Duodenal mucosa (tissue), 2 donors: ENCODE measurements at regions not wholly inside any gene's neighbourhood (a gene's known extent, or its start where the extent isn't known, plus 50 kb on each side); places are given as distances from the start of the nearest gene placed in this dataset.

Experiments
- H3K27ac ChIP-seq: one replicate; pipeline ENCODE4 v1.7.0; 2013; ENCODE audit warnings: low read depth, low read length
- H3K27me3 ChIP-seq, 2 donors: one replicate each; pipeline ENCODE4 v1.7.0; 2013; ENCODE audit warnings: low read length in 2 of 2, control low read depth in 1 of 2; ENCODE audit not compliant: insufficient read depth in 2 of 2, control insufficient read depth in 1 of 2
- H3K36me3 ChIP-seq, 2 donors: one replicate each; pipeline ENCODE4 v1.7.0; 2013; ENCODE audit warnings: low read length in 2 of 2, control low read depth in 1 of 2; ENCODE audit not compliant: insufficient read depth in 2 of 2, control insufficient read depth in 1 of 2
- H3K4me1 ChIP-seq, 2 donors: one replicate each; pipeline ENCODE4 v1.7.0; 2013; ENCODE audit warnings: low read length in 2 of 2, control low read depth in 1 of 2; ENCODE audit not compliant: insufficient read depth in 2 of 2, control insufficient read depth in 1 of 2
- H3K4me3 ChIP-seq, 2 donors: one replicate each; pipeline ENCODE4 v1.7.0; 2013; ENCODE audit warnings: low read length in 2 of 2, low read depth in 1 of 2
- H3K9ac ChIP-seq, 2 donors: one replicate each; pipeline ENCODE4 v1.7.0; 2013; ENCODE audit warnings: low read length in 2 of 2, low read depth in 1 of 2
- H3K9me3 ChIP-seq, 2 donors: one replicate each; pipeline ENCODE4 v1.7.0; 2013; ENCODE audit warnings: low read length in 2 of 2, control low read depth in 1 of 2; ENCODE audit not compliant: control insufficient read depth in 1 of 2

- Histone ChIP-seq H3K9ac (no peak overlapping the region), H3K4me1 (no peaks in the 10 kb centered on the region), H3K27ac (no peak overlapping the region)
These were observed 111.1 kb downstream of the PRLHR start for GRCh38 chr10:118484152-118484871.

GRCh38 chr10:118483496-118483895, 112.0 kb downstream of the PRLHR start:
- Histone ChIP-seq H3K9ac (no peak overlapping the region), H3K9me3 (no peaks in the 10 kb centered on the region), H3K4me1 (no peaks in the 10 kb centered on the region), H3K4me3 (no peak overlapping the region), H3K27ac (no peak overlapping the region), H3K36me3 (no peaks in the 10 kb centered on the region), H3K27me3 (no peaks in the 10 kb centered on the region)

More at GRCh38 chr10:118484152-118484871, 111.1 kb downstream of the PRLHR start:
- Histone ChIP-seq H3K36me3 (no peaks in the 10 kb centered on the region), H3K9me3 (no peaks in the 10 kb centered on the region), H3K4me3 (no peak overlapping the region), H3K27me3 (no peaks in the 10 kb centered on the region)

GRCh38 chr10:118482393-118483331, 112.8 kb downstream of the PRLHR start:
- Histone ChIP-seq H3K27ac (no peak overlapping the region), H3K4me1 (no peaks in the 10 kb centered on the region), H3K27me3 (no peaks in the 10 kb centered on the region), H3K4me3 (no peak overlapping the region), H3K36me3 (no peaks in the 10 kb centered on the region), H3K9me3 (no peaks in the 10 kb centered on the region), H3K9ac (no peak overlapping the region)

GRCh38 chr10:118481871-118482270, 113.6 kb downstream of the PRLHR start:
- H3K9me3 ChIP-seq, result no peaks in the 10 kb centered on the region
- H3K4me1 ChIP-seq, result no peaks in the 10 kb centered on the region
- H3K27me3 ChIP-seq, result no peaks in the 10 kb centered on the region
- H3K4me3 ChIP-seq, result no peak overlapping the region
- no peaks in the 10 kb centered on the region for H3K36me3 ChIP-seq
- H3K9ac ChIP-seq, result no peak overlapping the region
- H3K27ac ChIP-seq, result no peak overlapping the region

GRCh38 chr10:118475214-118475613, 120.2 kb downstream of the PRLHR start:
- no peak overlapping the region for H3K9ac ChIP-seq
- no peaks in the 10 kb centered on the region for H3K4me1 ChIP-seq
- H3K36me3 ChIP-seq, result no peaks in the 10 kb centered on the region
- H3K27ac ChIP-seq, result no peak overlapping the region
- no peak overlapping the region for H3K4me3 ChIP-seq
- H3K27me3 ChIP-seq, result peaks cover 5 to 10% of the 10 kb centered on the region in 2 donors
- H3K9me3 ChIP-seq, result peaks cover 0 to 3% of the 10 kb centered on the region in 2 donors

- Histone ChIP-seq H3K4me1 (no peaks in the 10 kb centered on the region), H3K27me3 (peaks cover 5 to 18% of the 10 kb centered on the region in 2 donors), H3K4me3 (no peak overlapping the region), H3K27ac (no peak overlapping the region), H3K36me3 (no peaks in the 10 kb centered on the region), H3K9ac (no peak overlapping the region), H3K9me3 (peaks cover 0 to 3% of the 10 kb centered on the region in 2 donors)
These were observed 121.3 kb downstream of the PRLHR start for GRCh38 chr10:118474111-118474510.

GRCh38 chr10:118473305-118473960, 122.0 kb downstream of the PRLHR start:
- Histone ChIP-seq H3K9me3 (peaks cover 0 to 3% of the 10 kb centered on the region in 2 donors), H3K4me1 (no peaks in the 10 kb centered on the region), H3K4me3 (no peak overlapping the region), H3K27ac (no peak overlapping the region), H3K9ac (no peak overlapping the region), H3K36me3 (no peaks in the 10 kb centered on the region), H3K27me3 (peaks cover 10 to 21% of the 10 kb centered on the region in 2 donors)

GRCh38 chr10:118472415-118473304, 122.8 kb downstream of the PRLHR start:
- H3K4me3 ChIP-seq, result no peak overlapping the region
- no peaks in the 10 kb centered on the region for H3K4me1 ChIP-seq
- no peak overlapping the region for H3K27ac ChIP-seq
- peaks cover 0 to 3% of the 10 kb centered on the region in 2 donors for H3K9me3 ChIP-seq
- peaks cover 18 to 28% of the 10 kb centered on the region in 2 donors for H3K27me3 ChIP-seq
- no peaks in the 10 kb centered on the region for H3K36me3 ChIP-seq
- no peak overlapping the region for H3K9ac ChIP-seq

- Histone ChIP-seq H3K9me3 (peaks cover 0 to 3% of the 10 kb centered on the region in 2 donors), H3K4me1 (no peaks in the 10 kb centered on the region), H3K36me3 (no peaks in the 10 kb centered on the region), H3K4me3 (no peak overlapping the region), H3K27ac (no peak overlapping the region), H3K9ac (no peak overlapping the region), H3K27me3 (peaks cover 20 to 31% of the 10 kb centered on the region in 2 donors)
These were observed 123.6 kb downstream of the PRLHR start for GRCh38 chr10:118471863-118472262.
